HL-60 (cell line): ENCODE measurements at regions not wholly inside any gene's neighbourhood (a gene's known extent, or its start where the extent isn't known, plus 50 kb on each side); places are given as distances from the start of the nearest gene placed in this dataset.

Experiments used
- DNase-seq, 2 experiments: peaks; one replicate each; pipeline ENCODE4 v3.0.0-alpha.2; 2010 to 2020; ENCODE audit warnings: low read depth in 1 of 2, low spot score in 1 of 2
- H3K27ac ChIP-seq: fragments of 250-450 bp; sonication (Bioruptor Pico); replicated peaks from 2 replicates; pipeline ENCODE4 v1.5.1; 2020; ENCODE audit warnings: mild to moderate bottlenecking, moderate library complexity
- H3K27me3 ChIP-seq: fragments of 250-450 bp; sonication (Bioruptor Pico); 2 replicates; pipeline ENCODE4 v1.5.1; 2021; ENCODE audit warnings: mild to moderate bottlenecking, moderate library complexity; ENCODE audit not compliant: insufficient read depth, poor library complexity, severe bottlenecking
- H3K4me3 ChIP-seq: replicated peaks from 2 replicates; pipeline ENCODE4 v1.5.1; 2011; ENCODE audit warnings: mild to moderate bottlenecking, control low read depth, low read length; ENCODE audit not compliant: insufficient read depth
- GABPA ChIP-seq: IDR thresholded peaks from 2 replicates; pipeline ENCODE4 v1.6.1; 2012; ENCODE audit warnings: low read depth
- POLR2AphosphoS5 ChIP-seq: IDR thresholded peaks from 2 replicates; pipeline ENCODE4 v1.6.1; 2012; ENCODE audit warnings: low read depth
- SPI1 ChIP-seq: IDR thresholded peaks from 2 replicates; pipeline ENCODE4 v1.6.1; 2012; ENCODE audit warnings: low read depth, mild to moderate bottlenecking, borderline replicate concordance
- TF ChIP-seq, protein P1 (sequence below): IDR thresholded peaks from 2 replicates; pipeline ENCODE4 v1.6.1; 2012; ENCODE audit warnings: low read depth; ENCODE audit not compliant: insufficient replicate concordance
- TF ChIP-seq, protein P2 (sequence below): IDR thresholded peaks from one replicate; pipeline ENCODE4 v1.5.1; 2011; ENCODE audit warnings: low read length, control low read depth, inconsistent platforms; ENCODE audit not compliant: insufficient read depth

DNA sequence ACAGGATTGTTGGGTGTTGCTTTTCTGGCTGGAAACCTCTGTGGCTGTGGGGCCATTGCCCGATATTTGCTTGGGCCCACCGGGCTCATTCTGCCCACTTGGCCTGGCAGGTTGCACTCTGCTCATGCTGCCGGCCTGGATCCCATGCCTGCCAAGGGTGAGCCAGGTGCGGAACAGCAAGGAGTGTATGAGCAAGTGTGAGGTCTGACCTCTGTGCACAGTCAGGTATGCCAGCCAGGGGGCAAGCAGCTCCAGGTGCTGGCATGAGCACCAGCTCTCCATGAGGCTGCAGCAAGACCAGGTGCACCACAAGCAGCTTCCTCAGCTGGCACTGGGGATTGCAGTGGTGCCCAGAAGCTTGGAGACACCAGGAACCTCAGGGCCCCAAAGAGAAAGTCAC lies 65.4 kb upstream of the KIF5B start:
- TF ChIP-seq, protein P1, sequence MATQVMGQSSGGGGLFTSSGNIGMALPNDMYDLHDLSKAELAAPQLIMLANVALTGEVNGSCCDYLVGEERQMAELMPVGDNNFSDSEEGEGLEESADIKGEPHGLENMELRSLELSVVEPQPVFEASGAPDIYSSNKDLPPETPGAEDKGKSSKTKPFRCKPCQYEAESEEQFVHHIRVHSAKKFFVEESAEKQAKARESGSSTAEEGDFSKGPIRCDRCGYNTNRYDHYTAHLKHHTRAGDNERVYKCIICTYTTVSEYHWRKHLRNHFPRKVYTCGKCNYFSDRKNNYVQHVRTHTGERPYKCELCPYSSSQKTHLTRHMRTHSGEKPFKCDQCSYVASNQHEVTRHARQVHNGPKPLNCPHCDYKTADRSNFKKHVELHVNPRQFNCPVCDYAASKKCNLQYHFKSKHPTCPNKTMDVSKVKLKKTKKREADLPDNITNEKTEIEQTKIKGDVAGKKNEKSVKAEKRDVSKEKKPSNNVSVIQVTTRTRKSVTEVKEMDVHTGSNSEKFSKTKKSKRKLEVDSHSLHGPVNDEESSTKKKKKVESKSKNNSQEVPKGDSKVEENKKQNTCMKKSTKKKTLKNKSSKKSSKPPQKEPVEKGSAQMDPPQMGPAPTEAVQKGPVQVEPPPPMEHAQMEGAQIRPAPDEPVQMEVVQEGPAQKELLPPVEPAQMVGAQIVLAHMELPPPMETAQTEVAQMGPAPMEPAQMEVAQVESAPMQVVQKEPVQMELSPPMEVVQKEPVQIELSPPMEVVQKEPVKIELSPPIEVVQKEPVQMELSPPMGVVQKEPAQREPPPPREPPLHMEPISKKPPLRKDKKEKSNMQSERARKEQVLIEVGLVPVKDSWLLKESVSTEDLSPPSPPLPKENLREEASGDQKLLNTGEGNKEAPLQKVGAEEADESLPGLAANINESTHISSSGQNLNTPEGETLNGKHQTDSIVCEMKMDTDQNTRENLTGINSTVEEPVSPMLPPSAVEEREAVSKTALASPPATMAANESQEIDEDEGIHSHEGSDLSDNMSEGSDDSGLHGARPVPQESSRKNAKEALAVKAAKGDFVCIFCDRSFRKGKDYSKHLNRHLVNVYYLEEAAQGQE = no peak
- no peak for TF ChIP-seq POLR2AphosphoS5
- no peak for TF ChIP-seq SPI1
- TF ChIP-seq, protein P2, sequence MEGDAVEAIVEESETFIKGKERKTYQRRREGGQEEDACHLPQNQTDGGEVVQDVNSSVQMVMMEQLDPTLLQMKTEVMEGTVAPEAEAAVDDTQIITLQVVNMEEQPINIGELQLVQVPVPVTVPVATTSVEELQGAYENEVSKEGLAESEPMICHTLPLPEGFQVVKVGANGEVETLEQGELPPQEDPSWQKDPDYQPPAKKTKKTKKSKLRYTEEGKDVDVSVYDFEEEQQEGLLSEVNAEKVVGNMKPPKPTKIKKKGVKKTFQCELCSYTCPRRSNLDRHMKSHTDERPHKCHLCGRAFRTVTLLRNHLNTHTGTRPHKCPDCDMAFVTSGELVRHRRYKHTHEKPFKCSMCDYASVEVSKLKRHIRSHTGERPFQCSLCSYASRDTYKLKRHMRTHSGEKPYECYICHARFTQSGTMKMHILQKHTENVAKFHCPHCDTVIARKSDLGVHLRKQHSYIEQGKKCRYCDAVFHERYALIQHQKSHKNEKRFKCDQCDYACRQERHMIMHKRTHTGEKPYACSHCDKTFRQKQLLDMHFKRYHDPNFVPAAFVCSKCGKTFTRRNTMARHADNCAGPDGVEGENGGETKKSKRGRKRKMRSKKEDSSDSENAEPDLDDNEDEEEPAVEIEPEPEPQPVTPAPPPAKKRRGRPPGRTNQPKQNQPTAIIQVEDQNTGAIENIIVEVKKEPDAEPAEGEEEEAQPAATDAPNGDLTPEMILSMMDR = no peak
- no peak for TF ChIP-seq GABPA
- no peaks in the 10 kb centered on the region for H3K27me3 ChIP-seq
- DNase-seq = no peak

DNA sequence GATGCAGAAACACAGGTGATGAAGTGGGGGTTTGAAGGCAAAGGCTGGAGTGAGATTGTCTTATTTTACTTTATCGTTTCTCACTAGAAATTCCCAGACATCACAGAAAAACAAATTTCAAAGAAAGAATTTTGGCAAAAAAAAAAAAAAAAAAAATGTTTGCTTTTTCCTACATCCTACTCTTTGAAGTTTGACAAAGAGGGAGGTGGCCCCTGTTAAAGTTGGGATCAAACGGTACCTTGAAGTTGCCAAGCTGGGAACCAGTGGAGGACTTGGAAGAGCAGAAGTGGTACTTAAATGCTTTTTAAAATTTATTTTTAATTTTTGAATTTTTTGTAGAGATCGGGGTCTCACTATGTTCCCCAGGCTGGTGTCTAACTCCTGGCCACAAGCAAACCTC lies 63.9 kb upstream of the KIF5B start:
- no peak for DNase-seq
- TF ChIP-seq, protein P2 = no peak
- TF ChIP-seq GABPA = no peak
- no peak for TF ChIP-seq SPI1
- no peak for TF ChIP-seq POLR2AphosphoS5
- TF ChIP-seq, protein P1 = no peak
- no peaks in the 10 kb centered on the region for H3K27me3 ChIP-seq
- no peak overlapping the region for H3K4me3 ChIP-seq
- no peak overlapping the region for H3K27ac ChIP-seq

More for the DNA sequence above, 65.4 kb upstream of the KIF5B start:
- Histone ChIP-seq H3K4me3 (no peak overlapping the region), H3K27ac (no peak overlapping the region)

DNA sequence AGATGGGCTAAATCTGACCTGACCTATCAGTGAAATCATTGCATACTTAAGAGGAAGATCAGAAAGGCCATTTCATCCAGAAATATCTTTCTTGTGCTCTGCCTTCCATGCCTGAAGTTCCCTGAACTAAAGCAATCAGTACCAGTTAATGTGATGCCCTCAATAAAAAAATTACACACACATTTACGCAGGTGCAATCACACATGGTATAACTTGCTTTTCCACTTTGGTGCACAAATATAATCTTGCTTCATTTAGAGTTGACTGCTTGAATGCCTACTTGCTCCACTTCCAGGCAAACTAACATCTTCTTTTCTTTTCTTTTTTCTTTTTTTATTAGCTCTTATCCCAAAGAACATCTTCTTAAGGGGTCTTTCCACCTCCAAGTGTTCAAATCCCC lies 58.3 kb upstream of the KIF5B start:
- no peak for DNase-seq
- no peak overlapping the region for H3K27ac ChIP-seq
- TF ChIP-seq POLR2AphosphoS5 (no peak), SPI1 (no peak)
- TF ChIP-seq, protein P1 = no peak
- no peak overlapping the region for H3K4me3 ChIP-seq
- no peaks in the 10 kb centered on the region for H3K27me3 ChIP-seq
